ENCODE measurements at regions not wholly inside any gene's neighbourhood (a gene's known extent, or its start where the extent isn't known, plus 50 kb on each side); places are given as distances from the start of the nearest gene placed in this dataset.

DNA sequence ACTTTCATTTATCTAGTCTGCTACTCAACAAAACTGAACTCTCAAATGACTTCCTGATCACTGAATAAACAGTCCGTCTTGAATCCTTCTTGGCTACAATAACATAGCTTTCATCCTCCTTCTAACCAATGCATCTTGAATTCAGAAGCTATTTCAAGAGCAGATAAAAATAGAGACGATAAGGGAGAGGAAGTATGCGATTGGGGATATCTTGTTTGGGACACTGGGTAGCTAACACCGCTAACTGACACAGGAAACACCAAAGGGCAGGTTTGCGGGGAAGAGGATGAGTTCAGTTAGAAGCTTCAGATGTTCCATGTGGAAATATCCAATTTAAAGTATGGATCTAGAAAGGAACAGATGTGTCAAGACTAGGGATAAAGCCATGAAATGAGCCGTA, 102.5 kb downstream of the SLC41A2 start:
- TF ChIP-seq, protein P1, sequence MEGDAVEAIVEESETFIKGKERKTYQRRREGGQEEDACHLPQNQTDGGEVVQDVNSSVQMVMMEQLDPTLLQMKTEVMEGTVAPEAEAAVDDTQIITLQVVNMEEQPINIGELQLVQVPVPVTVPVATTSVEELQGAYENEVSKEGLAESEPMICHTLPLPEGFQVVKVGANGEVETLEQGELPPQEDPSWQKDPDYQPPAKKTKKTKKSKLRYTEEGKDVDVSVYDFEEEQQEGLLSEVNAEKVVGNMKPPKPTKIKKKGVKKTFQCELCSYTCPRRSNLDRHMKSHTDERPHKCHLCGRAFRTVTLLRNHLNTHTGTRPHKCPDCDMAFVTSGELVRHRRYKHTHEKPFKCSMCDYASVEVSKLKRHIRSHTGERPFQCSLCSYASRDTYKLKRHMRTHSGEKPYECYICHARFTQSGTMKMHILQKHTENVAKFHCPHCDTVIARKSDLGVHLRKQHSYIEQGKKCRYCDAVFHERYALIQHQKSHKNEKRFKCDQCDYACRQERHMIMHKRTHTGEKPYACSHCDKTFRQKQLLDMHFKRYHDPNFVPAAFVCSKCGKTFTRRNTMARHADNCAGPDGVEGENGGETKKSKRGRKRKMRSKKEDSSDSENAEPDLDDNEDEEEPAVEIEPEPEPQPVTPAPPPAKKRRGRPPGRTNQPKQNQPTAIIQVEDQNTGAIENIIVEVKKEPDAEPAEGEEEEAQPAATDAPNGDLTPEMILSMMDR (conservative IDR thresholded peaks at IDR 0.05): no peak
- H3K27ac ChIP-seq: no peak overlapping the region

DNA sequence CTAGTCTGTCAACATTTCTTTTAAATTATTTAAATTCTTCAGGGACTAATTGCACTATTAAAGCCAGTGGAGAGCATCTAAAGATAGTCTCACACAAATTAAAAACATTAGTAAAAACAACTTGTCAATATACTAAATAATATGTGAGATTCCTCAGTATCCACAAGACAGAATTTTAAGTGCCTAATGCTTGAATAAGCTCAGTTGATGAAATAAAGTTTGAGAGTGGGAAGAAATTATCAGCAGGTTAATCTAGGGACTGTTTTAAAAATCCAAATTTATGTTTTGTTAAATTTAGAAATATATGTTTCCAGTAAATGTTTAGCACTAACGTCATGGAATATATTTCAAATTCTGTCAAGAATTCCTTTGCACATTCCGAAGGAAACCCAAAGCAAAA, 105.2 kb downstream of the SLC41A2 start:
- TF ChIP-seq, protein P1 (conservative IDR thresholded peaks at IDR 0.05): no peak
- H3K27ac ChIP-seq: no peak overlapping the region

DNA sequence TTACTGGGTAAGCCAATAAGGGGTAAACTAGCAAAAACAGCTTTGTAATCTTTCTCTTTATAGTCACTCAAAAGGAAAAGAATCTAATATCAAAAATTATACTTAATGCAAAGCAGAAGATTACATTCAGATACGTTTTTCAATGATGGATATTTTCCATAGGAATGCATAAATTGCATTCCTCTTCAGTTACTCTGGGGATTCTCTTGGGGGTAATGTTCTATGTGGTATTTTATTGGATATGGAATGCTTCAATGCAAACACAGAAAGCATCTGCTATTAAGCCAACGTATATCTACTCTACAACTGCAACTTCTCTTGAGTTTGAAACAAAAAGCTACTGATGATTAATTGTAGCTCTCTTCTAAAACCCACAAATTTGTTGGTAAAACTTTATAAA, 106.0 kb downstream of the SLC41A2 start:
- TF ChIP-seq, protein P1 (conservative IDR thresholded peaks at IDR 0.05): no peak
- no peak overlapping the region for H3K27ac ChIP-seq

DNA sequence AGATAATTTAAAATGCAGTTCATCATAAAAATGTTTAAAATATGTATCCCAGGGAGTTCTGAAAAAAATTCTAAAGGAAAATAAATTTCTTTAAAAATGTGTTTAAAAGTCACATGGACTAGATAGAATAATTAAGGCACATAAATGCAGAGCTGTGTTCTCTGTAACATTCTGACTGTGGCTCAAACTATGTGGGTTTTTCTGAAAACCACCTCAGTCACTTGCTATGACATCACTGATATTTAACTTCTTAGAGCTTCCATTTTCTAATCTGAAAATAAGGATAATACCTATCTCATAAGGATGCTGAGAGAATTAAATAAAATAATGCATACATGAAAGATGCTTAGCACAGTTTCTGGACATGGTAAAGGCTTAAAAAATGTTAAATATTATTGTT, 107.3 kb downstream of the SLC41A2 start:
- TF ChIP-seq, protein P1 (conservative IDR thresholded peaks at IDR 0.05): no peak
- no peak overlapping the region for H3K27ac ChIP-seq

DNA sequence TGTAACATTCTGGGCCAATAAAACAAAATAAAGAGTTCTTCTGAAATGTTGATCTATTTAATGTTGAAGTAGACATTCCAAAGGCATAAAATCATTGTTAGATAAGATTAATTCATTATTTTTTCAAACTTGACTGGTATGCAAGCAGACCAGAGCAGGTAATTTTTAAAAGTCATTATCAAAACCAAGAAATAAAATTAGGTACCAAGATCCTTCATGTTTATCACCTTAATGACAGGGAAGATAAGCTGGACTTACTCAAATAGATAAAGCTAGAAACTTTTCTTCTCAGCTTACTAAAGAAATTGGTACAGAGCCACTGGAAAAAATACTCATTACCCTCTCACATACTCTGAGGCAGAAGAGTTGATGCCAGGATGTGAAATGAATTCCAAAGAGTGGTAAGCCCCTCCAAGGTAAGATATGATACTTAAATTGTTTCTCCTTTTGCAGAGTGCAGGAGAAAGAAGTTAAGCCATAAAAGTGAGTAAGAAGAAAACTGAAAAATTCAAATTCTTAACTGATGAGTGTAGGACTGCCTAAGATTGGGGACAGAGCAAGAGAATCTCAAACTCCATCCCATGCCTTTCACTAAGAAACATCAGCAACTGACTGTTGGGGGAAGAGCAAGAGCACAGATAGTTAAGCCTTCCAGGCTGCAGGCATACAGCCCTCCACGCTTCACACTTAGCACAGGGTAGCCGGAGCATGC, 111.9 kb downstream of the SLC41A2 start:
- TF ChIP-seq, protein P1 (conservative IDR thresholded peaks at IDR 0.05): no peak
- H3K27ac ChIP-seq: no peak overlapping the region

DNA sequence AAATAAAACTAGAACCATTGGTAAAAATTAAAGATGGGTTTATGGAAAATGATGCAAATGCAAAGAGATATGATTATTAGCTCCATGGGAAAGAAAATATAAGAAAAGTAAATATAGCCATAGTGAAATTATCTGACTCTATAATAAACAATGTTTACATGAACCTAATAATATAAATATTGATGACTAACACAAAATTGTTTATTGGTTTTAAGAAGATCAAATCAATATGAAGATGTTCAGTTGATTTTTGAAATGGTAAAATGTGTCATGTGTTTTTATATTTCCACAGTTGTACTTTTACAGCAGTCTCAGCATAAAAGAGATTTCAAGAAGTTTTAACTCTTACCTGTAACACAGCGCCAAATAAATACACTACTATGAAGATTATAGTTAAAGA, 114.0 kb downstream of the SLC41A2 start:
- no peak overlapping the region for H3K27ac ChIP-seq
- TF ChIP-seq, protein P1 (conservative IDR thresholded peaks at IDR 0.05): no peak

DNA sequence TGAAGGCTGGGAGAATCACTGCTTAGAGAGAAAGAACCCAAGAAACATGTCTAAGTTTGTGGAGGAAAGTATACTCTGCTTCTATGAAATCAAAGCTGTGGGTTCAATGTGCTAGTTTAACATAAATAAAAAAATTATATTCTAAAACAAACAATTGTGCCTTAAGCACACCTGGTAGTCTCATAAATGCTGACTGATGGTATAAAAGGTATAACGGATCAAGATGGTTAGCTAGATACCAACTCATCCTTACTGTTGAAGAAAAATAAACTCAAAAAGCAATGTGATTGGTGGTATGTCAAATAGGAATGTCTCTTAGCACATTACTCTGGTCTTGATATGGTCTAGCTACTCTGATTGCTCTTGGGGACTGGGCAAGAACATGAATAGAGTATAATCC, 117.8 kb downstream of the SLC41A2 start:
- no peak overlapping the region for H3K27ac ChIP-seq
- TF ChIP-seq, protein P1 (conservative IDR thresholded peaks at IDR 0.05): no peak
